ENCODE measurements at regions not wholly inside any gene's neighbourhood (a gene's known extent, or its start where the extent isn't known, plus 50 kb on each side); places are given as distances from the start of the nearest gene placed in this dataset.

- no peak for DNase-seq (ENCODE audit: low spot score)
Observed at GRCh38 chr5:2493356-2493755, 258.1 kb downstream of the IRX2 start.

- no peak for DNase-seq (ENCODE audit: low spot score)
Observed at GRCh38 chr5:2492476-2492875, 259.0 kb downstream of the IRX2 start.

DNA sequence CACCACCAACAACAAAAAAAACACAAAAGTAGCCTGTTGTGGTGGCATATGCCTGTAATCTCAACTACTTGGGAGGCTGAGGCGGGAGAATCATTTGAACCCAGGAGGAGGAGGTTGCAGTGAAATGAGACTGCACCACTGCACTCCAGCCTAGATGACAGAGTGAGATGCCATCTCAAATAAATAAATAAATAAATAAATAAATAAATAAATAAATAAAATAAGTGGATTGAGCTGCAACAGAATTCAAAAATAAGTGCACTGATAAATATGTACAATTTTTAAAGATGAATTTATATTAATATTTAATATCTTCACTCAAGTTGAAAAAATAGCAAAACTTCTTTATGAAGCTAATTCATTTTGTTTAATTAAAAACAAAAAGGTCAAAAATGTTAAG lies 259.6 kb downstream of the IRX2 start:
- no peak for DNase-seq (ENCODE audit: low spot score)

DNA sequence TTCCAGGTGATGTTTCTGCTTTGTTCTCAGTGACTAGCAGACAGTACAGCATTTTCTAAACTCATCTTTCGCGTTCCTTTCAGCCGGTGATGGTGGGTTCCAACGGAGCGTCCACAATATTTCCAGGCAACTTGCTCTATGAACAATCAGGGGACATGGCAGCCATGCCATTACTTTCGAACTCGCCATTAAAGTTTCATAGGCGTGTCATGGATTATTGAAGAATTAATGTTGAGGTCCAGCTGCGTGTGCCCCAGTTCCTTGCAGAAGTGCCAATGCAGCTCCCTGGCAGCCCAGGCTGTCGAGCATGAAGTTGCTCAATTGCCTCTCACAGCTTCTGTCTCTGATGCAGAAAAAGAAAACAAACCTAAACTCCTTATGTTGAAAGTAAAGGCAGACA lies 262.2 kb downstream of the IRX2 start:
- DNase-seq (ENCODE audit: low spot score), result no peak

DNA sequence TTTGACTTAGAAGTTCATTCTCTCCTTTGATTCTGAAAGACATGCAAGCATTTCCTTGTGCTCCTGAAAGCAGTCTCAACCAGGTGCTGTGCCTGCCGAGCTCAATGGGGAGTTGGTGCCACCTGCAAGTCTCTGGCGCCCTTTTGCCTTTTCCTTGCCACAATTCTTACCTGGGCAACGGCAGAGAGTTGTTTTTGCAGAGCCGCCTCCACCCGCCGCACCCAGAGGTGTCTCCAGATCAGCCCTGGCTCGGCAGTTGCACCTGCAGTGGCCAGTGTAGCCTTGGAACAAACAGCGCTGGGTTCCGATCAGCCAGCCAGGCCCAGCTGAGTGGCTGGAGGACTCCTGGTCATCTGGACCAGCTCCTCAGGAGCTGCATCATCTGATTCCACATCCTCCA lies 262.9 kb downstream of the IRX2 start:
- DNase-seq (ENCODE audit: low spot score), result no peak

DNA sequence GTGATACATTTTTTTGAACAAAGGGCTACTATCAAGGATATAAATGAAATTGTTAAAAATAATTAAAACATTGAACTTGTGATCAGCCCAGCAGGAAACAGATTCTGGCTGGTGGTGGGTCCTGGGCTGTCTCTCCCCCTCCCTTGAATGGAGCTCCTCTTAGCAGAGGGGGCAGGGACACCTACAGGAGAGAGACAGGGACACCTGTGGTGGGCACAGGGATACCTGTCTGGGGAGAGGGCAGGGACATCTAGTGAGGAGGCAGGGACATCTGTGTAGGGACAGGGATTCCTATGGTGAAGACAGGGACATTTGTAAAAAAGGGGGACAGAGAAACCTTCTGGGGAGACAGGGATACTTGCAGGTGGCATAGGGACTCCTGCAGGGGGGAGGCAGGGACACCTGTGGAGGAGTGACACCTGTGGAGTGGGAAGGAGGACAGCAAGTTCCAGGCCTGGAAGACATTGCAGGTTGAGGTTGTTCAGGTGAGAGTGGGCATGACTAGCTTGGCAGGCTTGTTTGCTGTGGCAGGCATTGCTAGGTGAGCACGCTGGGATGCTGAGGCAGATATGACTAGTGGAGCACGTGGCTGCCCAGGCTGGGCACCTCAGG lies 264.2 kb downstream of the IRX2 start:
- no peak for DNase-seq (ENCODE audit: low spot score)

DNA sequence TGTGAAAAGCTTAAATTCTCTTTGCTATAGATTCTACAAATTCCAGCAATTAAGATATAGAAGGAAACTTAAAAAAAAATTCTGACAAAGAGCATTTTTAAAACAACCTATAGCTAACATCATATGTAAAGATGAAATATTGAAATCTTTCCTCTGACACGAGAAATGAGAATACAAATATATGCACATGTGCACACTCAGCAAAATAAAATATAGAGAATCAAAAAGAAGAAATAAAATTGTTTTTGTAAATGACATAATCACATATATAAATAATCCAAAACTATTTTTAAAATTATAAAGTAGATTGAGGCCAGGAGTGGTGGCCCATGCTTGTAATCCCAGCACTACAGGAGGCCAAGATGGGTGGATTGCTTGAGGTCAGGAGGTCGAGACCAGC lies 265.1 kb downstream of the IRX2 start:
- DNase-seq (ENCODE audit: low spot score), result no peak

GRCh38 chr5:2482778-2483177 lies 268.7 kb downstream of the IRX2 start:
- DNase-seq (ENCODE audit: low spot score), result no peak

DNA sequence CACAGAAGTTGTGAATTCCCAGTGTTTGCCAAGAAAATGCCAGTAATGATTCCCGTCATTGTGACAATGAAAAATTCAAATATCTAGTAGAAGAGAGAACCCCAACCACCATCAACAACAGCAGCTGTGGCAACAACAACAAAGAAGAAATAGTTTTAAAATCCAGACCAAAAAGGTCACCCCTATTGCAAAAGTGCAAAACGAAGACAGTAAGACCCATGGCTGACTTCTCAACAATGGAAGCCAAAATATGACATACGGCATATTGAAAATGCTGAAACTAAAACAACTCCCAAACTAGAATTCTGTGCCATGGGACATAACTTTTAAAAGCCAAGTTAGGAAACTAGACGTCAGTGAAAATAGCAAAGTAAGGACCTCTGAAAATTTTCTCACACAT lies 270.6 kb downstream of the IRX2 start:
- no peak for DNase-seq (ENCODE audit: low spot score)

DNA sequence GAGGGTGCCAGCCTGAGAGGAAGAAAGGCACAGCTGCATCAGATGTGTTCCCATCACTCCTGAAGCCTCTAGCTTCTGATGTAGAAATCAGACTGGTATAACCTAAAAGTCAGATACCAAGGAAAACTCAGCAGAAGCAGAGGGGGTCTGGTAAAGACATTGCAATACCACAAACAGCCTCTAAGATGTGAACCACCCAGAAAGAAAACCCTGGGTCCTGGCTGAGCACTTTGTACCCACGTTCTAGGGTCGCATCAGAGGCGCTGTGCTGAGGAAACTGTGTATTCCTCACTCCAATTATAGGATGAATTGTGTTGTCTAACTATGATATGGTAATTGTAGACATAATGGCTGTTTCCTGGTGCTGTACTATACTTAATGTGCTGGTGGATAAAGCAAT lies 275.6 kb downstream of the IRX2 start:
- no peak for DNase-seq (ENCODE audit: low spot score)

GRCh38 chr5:2472670-2473069 lies 278.8 kb downstream of the IRX2 start:
- no peak for DNase-seq (ENCODE audit: low spot score)

DNA sequence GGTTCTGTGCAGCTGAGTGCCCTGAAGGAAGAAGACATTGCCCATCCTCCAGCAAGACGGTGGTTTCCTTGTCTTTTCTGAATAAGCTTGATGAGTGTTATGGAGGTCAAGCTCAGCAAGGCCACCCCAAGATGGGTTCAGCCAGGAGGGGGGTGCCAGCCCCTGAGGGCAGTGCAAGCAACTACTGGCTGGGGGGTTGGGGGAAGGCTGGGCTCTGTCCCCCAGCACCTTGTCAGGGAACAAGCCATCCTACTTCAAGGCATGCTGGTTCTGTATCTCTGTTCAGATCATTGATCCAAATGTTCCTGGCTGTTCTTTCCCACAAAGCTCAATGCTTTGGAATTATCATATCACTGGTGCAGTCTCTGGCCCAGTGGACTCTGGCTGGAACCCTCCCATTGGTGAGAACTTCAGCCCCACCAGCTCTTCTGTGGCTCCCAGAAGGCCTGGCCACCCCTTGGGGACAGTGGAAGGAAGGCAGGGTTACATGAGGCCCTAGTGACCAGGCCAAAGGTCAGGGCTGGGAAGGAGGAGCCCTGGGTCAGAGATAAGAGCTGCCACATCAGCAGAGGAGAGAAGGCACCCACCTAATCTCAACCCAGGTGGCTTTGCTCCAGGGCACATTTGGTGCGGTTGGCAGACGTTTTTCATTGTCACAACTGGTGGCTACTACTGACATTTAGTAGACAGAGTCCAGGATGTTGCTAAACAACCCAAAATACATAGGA lies 280.2 kb downstream of the IRX2 start:
- no peak for DNase-seq (ENCODE audit: low spot score)

DNA sequence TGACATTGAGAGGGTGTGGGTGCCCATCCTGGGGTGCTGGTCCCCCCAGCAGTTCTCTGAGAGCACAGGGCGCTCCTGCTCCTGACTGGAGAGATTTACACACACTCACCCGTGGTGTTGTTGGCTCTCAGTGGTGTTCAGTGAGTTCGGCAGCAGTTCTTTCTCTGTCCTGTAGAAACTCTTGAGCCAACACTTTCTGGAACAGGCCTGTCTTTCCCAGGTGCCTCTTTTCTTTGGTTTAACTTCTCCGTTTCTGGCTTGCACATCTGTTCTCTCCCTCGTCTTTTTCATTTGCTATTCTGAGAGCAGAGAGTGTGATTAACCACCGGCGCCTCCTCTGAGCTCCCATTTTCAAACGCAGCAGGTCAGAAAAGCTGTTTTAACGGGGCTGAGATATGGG lies 284.5 kb downstream of the IRX2 start:
- no peak for DNase-seq (ENCODE audit: low spot score)

DNA sequence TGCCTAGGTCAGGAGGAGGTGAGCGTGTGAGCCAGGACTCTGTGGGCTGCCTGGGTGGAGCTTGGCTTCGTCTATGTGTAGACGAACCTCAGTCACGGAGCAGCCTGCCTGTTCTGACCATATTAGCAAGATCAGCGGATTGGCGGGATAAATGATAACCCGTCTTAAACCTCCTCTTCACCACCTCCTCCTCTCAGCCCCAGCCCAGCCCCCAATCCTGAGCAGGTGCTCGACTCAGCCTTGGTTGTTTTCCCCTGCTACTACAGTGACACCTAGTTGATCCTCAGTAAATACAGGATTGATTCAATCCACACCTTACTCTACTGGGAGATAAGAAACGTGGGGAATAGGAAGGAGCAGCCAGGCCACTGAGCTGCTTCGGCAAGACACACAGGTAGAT lies 286.1 kb downstream of the IRX2 start:
- no peak for DNase-seq (ENCODE audit: low spot score)

GRCh38 chr5:2464141-2464540 lies 287.3 kb downstream of the IRX2 start:
- DNase-seq (ENCODE audit: low spot score), result no peak

- DNase-seq (ENCODE audit: low spot score), result no peak
Observed at GRCh38 chr5:2461701-2462691, 289.5 kb downstream of the IRX2 start.

DNA sequence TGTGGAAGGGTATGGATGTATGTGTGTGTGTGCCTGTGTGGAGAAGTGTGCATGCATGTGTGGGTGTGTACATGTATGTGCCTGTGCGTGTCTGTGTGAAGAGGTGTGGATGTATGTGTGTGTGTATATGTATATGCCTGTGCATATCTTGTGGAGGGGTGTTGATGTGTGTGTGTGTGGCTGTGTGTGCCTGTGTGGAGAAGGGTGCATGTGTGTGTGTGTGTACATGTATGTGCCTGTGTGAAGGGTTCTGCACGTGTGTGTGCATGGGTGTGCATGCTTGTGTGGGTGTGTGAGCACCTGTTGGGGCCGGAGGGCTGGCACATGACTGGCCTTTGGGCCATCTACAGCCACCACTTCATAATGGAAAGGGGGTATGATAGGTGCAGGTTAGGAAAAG lies 291.4 kb downstream of the IRX2 start:
- no peak for DNase-seq (ENCODE audit: low spot score)

DNA sequence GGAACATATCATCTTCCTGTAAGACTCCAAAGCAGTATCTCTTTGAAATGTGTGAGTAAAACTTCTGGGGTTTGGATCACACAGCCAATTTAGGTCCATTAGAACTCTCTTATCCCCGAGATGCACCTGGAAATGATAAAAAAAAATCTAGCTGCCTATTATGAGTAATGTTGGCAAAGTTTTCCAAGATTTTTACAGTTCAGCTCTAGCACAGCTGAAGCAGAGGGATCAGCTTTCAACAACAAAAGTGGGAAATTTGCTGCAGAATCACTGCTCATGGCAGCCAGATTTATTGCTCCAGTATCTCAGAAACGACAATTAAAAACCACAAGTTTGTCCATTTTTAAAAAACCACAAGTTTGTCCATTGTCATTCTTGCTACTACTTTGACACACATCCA lies 292.2 kb downstream of the IRX2 start:
- no peak for DNase-seq (ENCODE audit: low spot score)

DNA sequence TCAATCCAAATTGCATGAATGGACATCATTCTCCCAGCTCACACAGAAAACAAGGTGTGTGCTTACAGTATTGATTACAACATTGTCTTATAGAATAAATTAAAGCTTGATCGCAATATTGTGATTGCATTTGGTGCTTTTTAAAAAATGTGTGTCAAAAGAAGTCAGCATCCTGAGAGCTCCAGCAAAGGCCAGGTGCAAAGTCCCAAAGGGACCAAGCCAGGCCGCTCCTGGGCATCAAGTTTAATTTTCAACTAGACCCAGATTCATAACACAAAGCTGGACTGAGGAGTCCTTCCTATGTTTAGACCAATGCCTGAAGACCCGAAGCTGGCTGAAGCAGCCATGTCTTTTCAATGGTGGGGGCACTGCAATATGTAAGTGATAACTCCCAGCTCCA lies 295.6 kb downstream of the IRX2 start:
- DNase-seq (ENCODE audit: low spot score), result no peak

DNA sequence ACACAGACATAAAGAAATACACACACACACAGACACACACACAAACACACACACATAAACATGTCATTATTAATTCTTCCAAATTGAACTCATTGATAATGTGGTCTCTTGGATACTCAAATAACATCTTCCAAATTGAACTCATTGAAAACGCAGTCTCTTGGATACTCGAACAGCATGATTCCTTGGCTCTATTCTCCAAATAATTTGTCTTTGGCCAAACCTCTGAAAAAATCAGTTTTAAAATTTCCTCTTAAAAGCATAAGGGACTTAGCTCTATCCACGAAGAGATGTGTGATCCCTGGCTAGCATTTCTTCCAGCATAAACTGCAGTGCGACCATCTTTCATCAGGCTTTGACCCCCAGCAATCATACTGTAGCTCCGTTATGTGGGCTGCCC lies 296.6 kb downstream of the IRX2 start:
- no peak for DNase-seq (ENCODE audit: low spot score)

DNA sequence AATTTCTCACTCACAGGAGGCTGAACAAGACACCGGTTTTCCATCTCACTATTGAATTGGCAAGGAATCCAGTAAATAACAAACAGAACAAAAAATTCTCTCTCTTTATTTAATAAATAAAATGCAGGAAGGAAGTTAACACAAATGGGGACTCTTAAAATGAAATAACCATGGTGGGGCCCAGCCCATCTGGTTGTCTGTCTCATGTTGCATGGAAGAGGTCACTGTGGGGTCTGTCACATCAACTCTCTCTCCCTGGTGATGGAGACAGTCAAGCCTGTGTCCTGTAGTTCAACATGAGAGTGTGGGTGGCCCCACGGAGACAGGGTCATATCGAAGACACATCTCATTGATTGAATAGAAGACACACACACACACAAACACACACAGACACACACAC lies 297.7 kb downstream of the IRX2 start:
- no peak for DNase-seq (ENCODE audit: low spot score)

DNA sequence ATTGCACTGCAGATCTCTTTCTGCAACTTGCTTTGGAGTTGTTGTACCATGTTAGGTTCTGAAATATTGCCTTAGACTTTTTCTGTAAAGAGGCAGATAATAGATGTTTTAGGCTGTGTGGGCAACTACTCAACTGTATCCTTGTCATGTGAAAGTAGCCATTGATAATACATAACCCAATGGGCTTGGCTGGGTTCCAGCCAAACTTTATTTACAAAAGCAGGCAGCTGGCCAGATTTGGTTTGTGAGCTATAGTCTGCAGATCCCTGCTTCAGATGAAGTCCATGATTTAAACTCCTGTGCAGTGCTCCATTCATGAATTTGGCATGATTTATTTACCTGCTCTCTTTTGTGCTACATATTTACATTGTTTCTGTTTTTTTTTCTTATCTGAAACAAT lies 300.4 kb downstream of the IRX2 start:
- no peak for DNase-seq (ENCODE audit: low spot score)
